Skin epidermis (tissue), 12 donors: ENCODE measurements at regions not wholly inside any gene's neighbourhood (a gene's known extent, or its start where the extent isn't known, plus 50 kb on each side); places are given as distances from the start of the nearest gene placed in this dataset.

Experiments used
- H3K27ac ChIP-seq, 21 experiments: fragments of 200-600 bp; sonication (generic) in 11 of 21; one replicate each; pipeline ENCODE4 v1.5.0; 2020; ENCODE audit warnings: mild to moderate bottlenecking in 3 of 21, inconsistent platforms in 2 of 21, moderate library complexity in 2 of 21
- H3K4me3 ChIP-seq, 7 experiments: fragments of 200-600 bp; sonication (generic) in 2 of 7; one replicate each; pipeline ENCODE4 v1.5.0; 2020; ENCODE audit warnings: inconsistent platforms in 2 of 7, mild to moderate bottlenecking in 2 of 7, moderate library complexity in 1 of 7

GRCh38 chr12:91384366-91384765, 201.7 kb upstream of the DCN start:
- Histone ChIP-seq H3K4me3 (no peak overlapping the region), H3K27ac (no peak overlapping the region)

DNA sequence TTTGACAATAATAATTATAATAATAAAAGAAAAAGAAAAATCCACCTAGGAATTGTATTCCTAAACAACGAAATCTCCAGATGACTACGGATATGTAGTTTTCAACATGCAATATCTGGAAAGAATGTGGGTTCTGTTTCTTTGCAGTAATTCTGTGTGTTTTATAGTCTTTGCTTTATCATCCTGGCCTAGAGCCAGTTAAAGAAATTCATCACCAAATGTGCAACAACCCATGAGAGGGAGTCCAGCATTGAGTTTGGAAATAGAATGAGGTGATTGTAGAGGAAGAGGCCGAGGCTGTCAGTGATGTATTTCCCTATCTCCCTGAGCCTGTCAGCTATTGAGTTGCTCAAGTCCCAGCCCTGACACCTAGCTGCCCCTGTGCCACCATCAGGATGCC, 200.5 kb upstream of the DCN start:
- no peak overlapping the region for H3K27ac ChIP-seq
- no peak overlapping the region for H3K4me3 ChIP-seq

GRCh38 chr12:91382081-91382543, 199.5 kb upstream of the DCN start:
- Histone ChIP-seq H3K27ac (peak overlapping the region in 19 of 21 experiments; percentile 35 to 89 (median 68)), H3K4me3 (peak overlapping the region; percentile 18 to 42 (median 26))

- H3K27ac ChIP-seq = peak overlapping the region in 20 of 21 experiments; percentile 33 to 89 (median 68)
- H3K4me3 ChIP-seq = peak overlapping the region; percentile 18 to 42 (median 26)
Measured at GRCh38 chr12:91381309-91381804, 198.7 kb upstream of the DCN start.

DNA sequence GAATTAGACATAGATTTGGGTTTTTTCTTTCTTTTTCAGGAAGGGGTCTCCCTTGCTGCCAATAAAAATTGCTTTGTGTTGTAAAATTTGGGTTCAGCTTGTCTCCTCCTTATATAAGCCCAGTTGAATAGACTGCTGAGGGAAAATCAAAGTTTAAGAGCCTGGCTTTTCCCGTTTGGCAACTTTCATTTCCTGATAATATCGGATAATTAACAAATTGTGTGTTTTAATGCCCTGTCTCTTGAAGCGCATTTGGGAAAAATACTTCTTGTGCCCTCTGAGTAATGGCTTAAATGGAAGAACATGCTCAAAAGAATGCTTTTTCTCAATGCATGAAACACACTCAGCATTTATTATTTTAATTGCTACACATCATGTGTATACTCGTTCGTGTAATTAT, 198.0 kb upstream of the DCN start:
- Histone ChIP-seq H3K27ac (peak overlapping the region in 18 of 21 experiments; percentile 35 to 89 (median 69)), H3K4me3 (peak overlapping the region in 1 of 7 experiments; percentile 35)

GRCh38 chr12:91379051-91379775, 196.6 kb upstream of the DCN start:
- Histone ChIP-seq H3K4me3 (no peak overlapping the region), H3K27ac (peak overlapping the region in 3 of 21 experiments; percentile 17 to 82 (median 21))

GRCh38 chr12:91377436-91377835, 194.8 kb upstream of the DCN start:
- no peak overlapping the region for H3K4me3 ChIP-seq
- no peak overlapping the region for H3K27ac ChIP-seq

- no peak overlapping the region for H3K4me3 ChIP-seq
- no peak overlapping the region for H3K27ac ChIP-seq
Measured at GRCh38 chr12:91373086-91373485, 190.5 kb upstream of the DCN start.

- no peak overlapping the region for H3K4me3 ChIP-seq
- H3K27ac ChIP-seq = no peak overlapping the region
Measured at GRCh38 chr12:91370086-91370868, 187.7 kb upstream of the DCN start.

DNA sequence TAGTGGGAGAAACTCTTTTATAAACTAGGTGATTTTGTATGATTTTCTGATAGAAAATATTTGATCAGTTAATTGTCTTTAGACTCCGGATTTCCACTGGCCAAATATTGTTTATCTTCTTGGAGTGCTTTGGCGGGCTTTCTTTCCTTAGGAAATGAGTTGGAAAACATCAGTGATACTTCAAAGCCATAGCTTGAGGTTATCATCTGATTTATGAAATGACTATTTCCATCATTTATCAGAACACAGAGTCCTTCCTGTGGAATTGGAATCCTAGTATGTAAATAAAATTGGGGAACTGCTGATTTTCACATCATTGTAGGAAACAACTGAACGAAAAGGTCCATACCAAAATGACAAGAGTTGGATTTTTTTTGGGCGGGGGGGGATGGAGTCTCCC, 186.0 kb upstream of the DCN start:
- Histone ChIP-seq H3K27ac (no peak overlapping the region), H3K4me3 (no peak overlapping the region)

DNA sequence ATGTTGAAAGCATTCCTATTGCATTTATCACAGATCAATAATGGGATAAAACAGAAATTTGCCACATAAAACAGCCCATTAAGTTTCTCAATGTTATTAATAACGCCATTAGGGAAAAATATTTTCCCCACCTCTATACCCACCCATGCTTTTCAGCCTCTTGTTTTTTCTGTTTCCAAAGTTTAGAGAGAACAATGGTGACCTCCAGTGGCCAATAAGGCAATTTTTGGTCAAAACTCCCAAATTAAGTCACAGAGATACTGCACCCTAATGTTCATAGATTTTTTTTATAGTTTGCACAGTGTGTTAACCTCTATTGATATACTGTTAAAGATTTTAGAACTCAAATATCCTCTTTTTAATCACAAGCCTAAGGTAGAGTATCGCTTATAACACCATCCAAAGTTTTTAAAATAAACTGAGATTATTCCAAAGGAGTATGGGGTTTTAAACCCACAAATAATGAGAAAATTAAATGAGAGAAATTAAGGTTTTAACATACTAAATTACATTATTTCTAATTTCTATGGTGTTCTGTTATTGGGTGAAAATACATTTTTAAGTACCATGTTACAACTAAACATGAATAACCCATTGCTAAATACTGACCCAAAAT, 184.7 kb upstream of the DCN start:
- Histone ChIP-seq H3K4me3 (no peak overlapping the region), H3K27ac (no peak overlapping the region)

DNA sequence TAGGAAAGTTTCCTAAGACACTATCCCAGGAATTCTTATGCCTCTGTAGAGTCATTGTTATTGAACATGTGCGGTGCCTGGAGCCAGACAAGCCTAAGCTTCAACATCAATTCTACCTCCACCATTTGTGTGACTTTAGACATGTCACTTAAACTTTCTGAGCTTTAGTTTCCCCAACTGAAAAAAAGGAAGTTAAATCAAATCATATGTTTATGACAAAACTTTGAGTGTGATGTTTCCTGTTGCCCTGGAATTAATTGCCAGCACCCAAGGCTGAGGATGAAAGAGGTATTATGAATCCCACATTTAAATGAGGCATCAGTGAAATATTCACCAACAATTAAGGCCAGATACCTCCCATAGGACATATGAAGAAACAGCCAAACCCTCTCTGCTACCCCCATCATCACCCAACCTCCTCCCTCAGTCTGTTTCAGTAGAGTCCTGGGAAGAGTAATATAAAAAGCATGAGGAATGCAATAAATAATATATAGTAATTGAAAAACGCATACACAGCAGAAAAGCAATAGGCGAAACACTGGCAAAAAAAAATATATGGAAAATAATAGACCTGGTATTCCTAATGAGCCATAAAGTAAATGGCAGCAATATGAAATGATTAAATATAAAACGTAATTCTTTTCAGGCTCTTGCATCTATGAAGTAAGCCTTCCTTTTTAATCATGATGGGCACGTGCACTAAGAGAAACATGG, 182.0 kb upstream of the DCN start:
- no peak overlapping the region for H3K4me3 ChIP-seq
- peak overlapping the region in 3 of 21 experiments; percentile 3 to 76 (median 73) for H3K27ac ChIP-seq

- Histone ChIP-seq H3K27ac (no peak overlapping the region), H3K4me3 (no peak overlapping the region)
Measured at GRCh38 chr12:91361864-91362263, 179.2 kb upstream of the DCN start.

- no peak overlapping the region for H3K27ac ChIP-seq
- no peak overlapping the region for H3K4me3 ChIP-seq
Measured at GRCh38 chr12:91357381-91357780, 174.8 kb upstream of the DCN start.

DNA sequence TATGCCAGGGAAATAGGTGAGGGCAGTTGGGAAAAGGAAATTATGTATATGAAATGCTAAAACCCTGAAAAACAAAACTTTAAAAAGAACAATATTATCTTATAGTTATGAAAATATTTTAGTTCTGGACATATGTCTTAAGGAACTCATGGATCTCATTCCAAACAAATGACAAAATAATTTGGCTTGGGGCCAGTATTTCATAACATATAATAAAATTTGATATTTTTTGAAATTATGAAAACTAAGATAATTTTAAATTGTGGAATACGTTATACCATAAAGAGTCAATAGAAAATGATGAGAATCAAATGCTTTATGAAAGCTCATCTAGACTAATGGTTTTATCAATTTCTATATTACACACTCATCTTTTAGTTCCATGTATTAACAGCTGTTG, 173.8 kb upstream of the DCN start:
- H3K27ac ChIP-seq = no peak overlapping the region
- H3K4me3 ChIP-seq = no peak overlapping the region

DNA sequence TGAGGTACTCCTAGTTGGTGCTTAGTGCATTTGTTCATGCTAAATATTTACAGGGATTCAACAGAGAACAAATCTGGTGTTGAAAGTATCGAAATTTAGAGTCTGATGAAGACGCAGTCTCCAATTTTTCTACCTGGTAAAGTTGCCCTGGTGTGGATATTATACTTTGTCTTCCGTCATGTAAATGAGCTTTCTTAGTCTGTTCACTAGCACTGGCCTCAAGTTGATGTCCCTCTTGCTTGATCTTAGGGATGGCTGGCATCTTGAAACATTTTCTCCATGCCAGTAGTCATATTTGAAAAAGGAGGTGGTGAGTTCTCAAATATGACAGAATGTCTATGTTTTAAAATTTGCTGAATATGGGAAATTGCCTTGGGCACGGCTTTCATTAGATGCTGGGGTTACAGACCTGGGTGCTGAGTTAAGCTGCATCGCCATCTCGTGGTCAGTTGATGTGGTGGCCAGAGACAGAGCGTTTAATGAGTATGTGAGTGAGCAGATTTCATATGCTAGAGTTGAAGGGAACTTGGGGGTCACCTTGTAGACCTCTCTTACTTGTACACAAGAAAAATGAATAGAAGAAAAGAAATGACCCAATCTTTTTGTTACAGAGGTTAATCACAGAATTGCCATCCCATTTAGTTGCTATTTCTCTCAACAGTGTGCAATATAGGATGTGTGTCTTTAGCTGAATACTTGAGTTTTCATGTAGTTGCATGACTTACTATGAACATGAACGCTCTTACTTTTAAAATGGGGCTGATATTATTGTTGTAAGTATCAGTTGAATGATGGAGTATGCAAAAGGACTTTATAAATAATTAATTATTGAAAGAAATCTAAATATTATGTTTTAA, 172.8 kb upstream of the DCN start:
- peak overlapping the region in 2 of 21 experiments; percentile 18 to 53 for H3K27ac ChIP-seq
- no peak overlapping the region for H3K4me3 ChIP-seq

- no peak overlapping the region for H3K27ac ChIP-seq
- H3K4me3 ChIP-seq = no peak overlapping the region
Measured at GRCh38 chr12:91353266-91353665, 170.6 kb upstream of the DCN start.

- peak overlapping the region in 2 of 21 experiments; percentile 17 to 75 for H3K27ac ChIP-seq
- H3K4me3 ChIP-seq = no peak overlapping the region
Measured at GRCh38 chr12:91349476-91349875, 166.9 kb upstream of the DCN start.
